HG03039 (cell line): ENCODE measurements at regions not wholly inside any gene's neighbourhood (a gene's known extent, or its start where the extent isn't known, plus 50 kb on each side); places are given as distances from the start of the nearest gene placed in this dataset.

Experiments used
- ATAC-seq: cut with Tn5 transposase; IDR thresholded peaks from one replicate; pipeline ENCODE4 v1.9.1; 2021; ENCODE audit warnings: mild to moderate bottlenecking, moderate library complexity; ENCODE audit not compliant: unreplicated experiment

DNA sequence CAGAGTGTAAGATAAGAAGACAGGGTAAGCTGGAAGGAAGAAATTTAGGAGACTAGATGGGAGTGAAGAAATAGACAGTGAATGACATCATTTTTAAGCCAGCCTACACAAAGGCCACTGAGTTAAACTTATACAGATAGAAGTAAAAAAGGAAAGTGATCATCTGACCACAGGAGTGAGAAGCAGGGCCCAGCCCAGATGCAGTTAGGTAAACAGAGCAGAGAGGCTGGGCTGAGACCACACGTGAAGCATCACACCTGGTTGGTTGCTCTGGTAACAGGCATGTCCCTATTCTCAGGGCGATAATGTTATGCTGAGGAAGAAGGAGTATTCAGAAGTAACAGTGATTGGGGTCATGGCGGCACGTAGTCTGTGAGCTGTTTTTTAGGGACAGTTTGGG is 1079.4 kb downstream of the AACS start:
- ATAC-seq, result no peak

DNA sequence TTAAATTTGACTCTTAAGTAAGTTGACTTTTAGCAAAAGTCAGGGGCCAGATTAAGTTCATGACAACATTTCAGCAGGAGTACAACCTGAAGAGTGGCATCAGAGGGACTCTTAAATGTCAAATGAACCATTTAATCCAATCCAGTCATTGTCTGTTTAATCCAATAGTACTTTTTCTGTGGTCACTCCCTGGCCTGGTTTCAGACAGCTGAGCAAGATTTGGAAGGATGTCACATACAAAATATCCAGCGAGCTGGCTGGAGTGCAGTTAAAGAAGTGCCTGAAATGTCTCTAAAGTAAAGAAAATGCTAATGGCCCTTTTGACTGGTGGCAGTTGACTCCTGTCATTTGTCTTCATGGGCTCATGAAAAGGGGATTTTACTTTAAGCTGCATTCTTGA is 1082.1 kb downstream of the AACS start:
- no peak for ATAC-seq

DNA sequence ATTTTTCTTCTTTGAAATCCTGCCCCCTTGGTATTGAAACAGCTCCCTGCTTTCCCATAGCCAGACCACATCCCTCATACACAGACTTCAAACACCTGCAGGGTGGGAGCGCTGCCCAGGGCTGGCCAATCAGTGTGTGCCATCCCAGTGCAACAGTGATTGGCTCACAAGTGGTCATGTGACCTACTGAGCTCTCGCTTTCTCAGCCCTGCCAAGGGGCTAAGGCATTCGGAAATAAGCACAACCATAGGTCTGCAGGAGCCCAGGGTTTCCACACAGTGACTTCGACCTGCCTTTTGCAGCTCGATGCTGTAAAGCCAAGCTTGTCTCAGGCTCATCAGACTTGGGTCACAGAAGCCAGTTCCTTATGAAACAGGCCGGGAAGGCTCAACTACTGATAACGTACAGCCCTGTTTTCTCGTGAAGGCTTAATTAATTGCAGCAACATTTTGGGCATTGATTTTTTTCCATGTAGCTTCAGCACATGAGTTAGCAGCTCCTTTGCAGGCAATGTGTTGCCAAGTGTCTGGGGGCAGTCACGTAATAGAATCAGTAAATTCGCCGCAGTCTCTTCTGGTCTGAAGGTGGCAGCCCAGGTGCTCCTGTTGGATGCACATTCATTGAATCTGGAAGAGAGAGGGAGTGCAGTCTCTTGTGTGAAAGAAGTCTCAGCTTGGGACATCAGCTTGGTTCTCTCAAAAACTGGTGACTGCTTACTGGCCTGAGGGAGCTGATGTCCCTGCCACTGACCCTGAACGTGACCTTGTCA is 1091.8 kb downstream of the AACS start:
- no peak for ATAC-seq

DNA sequence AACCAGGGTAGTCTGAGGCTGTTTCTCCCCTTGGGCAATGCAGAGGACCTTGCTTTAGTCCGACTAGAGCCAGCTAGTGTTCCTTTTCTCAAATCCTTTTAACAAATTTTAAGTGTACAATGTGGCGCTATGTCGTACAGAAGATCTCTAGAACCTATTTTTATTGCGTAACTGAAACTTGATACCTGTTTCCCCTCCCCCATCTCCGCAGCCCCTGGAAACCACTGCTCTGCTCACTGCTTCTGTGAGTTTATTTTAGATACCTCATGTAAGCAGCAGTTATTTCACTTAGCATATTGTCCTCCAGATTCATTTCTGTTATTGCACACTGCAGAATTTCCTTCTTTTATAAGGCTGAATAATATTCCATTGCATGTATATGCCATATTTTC is 1092.3 kb downstream of the AACS start:
- no peak for ATAC-seq

DNA sequence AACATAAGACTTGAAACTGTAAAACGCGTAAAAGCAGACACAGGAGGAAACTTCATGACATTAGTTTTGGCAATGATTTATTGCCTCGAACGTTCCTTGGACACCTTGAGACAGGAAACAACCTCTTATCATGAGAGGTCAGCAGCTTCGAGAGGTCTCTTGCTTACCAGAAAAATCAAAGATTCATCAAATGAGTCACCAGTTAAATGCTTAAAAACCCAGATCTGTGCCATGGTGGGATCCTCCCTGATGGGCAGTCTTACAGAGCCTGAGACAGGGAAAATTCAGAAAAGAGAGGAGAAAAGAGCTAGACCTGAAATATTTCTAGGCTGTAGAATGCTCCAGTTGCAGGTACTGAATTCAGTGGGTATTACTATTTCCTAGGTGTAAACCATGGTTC is 1093.9 kb downstream of the AACS start:
- no peak for ATAC-seq

DNA sequence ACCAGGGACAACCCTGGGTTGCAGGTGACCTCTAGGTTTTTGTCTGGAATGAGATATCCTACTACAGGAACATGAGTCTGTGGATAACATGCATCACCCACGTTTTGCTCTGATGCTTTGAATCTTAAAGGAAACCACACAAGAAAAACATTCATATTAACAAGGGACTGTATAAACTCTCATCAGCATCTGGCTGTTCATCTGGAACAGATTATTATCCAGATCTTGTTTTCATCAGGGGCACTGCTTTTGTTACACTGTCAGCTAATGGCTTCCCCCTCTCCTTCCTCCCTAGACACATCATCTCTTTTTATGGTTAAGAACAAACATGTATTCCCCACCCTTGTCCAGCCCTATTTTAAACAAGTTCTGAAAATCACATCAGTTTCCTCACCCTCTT is 1095.7 kb downstream of the AACS start:
- ATAC-seq, result no peak

DNA sequence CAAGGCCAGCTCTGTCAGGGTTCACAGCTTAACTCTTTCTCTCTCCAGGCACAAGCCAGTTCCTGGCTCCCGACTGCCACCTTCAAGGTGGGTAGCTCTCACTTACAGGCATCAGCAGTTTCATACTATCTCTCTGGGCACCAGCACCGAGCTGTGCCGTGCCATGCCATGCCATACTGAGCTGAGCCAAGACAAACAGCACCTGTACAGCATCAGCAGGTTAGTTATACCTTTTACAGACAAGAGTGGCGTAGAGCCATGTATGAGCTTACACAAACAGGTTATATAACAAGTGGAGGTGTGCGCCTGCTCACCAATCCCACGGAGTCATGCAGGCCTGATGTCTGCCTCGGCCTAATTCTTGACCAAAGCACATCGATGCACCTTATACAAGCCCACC is 1098.7 kb downstream of the AACS start:
- ATAC-seq, result no peak

DNA sequence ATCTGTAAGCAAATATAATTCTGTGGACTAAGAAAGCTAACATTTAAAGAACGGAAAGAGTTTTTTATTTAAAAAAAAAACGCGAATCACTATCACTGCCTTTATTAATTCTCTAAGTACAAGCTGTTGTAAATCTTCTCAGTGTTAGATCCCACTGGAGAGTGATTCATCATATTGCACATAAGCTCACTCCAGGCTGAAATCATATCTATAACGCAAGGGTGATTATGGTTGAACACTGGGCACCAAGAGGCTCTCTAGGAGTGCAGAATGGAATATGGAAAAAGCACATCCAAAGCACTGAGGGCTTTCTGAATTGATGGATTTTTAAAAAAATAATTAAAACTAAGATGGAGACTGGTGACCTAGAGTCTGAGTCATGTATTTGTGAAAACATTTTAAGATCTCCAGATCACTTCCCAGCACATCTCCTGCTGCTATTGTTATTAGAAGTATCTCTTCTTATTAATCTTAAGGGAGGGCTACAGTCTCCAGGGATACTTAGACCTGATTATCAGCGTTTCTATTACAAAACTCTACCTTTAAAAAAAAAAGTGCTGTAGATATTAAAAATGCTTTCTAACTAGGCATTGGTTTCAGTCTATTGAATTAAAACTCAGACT is 1106.8 kb downstream of the AACS start:
- no peak for ATAC-seq

DNA sequence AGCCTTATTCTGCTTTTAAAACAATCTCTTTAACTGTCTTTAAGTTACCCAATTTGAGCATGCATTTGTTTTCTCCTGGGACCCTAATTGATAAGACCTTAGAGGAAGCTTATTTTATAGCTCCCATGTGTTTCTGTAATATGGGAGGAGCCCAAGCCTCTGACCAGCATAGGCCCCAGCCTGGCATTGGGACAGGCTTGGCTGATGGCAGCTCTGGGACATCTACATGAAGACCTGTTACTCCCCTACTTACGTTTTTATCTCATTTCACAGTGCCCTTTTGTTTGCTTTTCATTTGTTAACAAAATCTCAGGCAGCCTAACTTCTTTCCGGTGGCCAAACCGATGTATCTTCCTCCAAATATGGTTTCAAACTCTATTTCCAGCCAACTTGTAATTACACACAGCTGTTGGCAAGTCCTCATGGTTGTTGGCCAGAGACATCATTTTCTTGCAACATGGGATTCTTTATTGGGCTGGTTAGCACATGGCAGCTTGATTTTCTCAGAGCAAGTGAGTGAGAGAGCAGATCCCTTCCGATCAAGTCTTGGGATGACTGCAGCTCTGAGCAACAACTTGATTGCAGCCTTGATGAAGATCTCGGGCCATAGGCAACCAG is 1117.5 kb downstream of the AACS start:
- ATAC-seq, result no peak

DNA sequence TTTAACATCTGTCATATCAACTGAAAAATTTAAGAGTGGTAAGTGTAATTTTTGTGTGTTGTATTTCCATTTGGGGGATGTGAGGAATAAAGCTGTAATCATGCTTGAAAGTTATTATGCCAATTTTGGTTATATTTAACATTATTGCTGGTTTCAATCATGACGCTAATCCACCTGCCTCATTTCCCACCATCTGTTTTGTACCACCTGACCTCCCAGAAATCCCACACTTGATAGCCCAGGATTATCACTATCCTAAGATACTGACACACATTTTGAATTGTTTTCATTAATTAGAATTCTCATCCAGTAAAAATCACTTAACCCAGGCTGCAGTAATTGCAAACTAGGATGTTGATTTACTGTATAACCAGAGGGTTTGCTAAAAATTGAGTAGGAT is 1119.8 kb downstream of the AACS start:
- ATAC-seq, result no peak

DNA sequence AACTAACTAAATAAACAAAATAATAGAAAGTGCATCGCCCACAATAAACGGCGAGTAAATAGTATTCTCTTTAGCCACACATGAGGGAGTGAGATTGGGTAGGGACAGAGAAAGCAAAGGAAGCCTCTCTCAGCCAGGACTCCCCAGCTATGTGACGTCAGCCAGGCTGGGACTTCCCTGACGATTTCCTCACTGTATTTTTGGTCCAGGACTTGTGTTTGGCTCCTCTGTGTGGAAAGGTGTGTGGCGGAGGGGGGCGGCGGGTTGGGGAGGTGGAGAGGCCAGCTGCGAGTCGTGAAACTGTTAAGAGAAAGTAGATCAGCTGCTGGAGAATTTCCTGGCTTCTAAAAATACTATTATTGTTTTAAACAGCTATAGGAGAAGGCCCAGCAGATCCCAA is 1124.6 kb downstream of the AACS start:
- ATAC-seq, result no peak

DNA sequence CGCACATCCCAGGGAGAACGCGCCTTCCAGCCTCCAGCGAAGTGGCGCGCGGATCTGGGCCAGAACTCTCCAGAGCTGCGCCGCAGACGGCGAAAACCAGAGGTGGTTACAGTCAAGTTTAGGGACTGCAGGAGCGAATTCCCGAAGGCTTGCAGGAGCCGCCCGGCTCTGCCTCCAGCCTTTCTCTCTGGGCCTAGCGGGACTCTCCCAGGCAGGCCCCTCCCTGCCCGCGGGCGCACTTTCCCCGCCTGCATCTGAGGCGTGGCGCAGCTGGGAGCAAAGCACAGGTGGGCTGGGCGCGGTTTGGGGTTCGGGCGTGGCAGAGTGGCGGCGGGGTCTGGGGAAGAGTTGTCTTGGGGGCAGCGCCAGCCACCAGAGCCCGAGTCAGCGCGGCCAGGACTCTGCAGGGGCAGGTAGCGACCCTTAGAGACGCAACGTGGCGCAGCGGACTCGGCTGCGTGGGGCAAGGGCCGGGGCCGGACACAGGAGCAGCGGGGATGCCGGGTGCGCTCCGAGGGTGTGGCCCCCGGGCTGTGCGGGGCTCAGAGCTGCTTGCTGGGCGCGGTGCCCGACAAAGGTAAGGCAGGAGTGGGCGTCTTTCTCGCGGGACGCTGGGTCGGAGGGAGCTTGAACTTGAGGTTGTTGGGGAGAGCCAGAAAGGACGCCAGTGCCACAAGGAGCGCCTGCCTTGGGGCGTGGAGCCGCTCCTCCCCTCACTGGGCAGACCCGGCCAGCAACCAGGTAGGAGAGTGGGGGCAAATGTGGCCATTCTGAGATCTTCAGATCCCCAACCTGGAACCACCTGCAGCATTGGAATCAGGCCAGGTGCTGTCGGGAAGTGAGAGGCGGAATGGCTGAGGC is 1126.0 kb downstream of the AACS start:
- no peak for ATAC-seq

DNA sequence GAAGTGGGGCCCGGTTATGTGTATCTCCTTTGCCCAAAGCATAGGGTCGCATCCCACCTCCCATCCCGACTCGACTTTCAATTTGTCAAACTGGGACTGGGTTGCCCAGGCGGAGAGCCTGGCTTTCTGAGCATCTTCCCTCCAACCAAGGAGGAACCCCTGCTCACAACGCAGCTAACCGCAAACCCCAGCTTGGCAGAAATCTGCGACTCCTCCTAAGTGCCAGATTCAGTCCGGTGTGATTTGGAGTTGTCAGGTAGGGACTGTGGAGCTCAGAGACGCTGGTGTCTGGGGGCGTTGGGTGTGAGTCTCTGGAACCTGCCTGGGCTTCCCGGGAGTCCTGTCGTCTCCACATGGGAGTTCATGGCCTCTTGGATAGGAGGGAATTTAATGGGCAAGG is 1126.7 kb downstream of the AACS start:
- no peak for ATAC-seq

DNA sequence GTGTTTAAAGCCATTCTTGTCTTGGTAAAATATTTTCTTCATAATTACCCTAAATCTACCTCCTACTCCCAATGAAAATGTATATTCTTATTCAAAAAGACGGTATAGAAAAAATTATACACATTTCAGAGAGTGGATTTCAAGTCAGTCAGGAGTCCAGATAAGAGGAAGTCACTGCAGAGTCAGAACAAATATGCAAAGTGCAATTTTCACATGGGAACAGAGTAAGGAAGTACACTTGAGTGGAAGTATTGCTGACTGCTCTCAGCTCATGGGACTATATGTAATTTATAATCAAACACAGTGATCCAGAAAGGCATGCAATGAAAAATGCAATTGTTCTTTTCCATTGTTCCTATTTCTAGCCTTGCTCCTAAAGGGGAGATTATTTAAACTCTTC is 1128.0 kb downstream of the AACS start:
- no peak for ATAC-seq

DNA sequence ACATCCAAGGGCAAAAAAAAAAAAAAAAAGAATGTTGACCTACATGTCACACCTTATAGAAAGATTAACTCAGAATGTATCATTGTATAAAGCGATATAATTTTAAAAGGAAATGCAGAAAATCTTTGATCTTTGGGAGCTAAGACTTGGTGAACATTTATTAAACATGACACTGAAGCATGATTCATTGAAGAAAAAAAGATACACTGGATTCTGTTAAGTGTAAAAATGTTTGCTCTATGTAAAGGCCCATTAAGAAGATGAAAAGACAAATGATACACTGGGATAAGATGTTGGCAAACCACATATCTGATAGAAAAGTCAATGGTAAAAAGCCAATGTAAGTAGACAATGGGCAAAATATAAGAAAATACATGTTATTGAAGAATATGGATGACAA is 1131.0 kb downstream of the AACS start:
- ATAC-seq, result no peak

DNA sequence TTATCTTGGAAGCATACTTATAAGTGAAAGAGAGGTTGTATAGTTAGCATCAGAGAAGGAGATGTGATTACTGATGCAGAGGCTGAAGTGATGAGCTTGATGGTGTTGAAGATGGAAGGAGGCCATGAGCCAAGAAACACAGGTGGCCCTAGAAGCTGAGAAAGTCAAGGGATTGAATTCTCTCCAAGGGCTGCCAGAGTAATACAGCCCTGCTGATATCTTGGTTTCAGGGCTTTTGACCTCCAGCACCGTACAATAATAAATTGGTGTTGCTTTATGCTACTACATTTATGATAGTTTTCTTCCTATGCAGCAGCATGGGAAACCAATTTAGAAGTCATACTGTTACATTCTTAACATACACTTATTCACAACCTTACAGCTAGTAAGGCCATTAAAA is 1133.3 kb downstream of the AACS start:
- ATAC-seq, result no peak

DNA sequence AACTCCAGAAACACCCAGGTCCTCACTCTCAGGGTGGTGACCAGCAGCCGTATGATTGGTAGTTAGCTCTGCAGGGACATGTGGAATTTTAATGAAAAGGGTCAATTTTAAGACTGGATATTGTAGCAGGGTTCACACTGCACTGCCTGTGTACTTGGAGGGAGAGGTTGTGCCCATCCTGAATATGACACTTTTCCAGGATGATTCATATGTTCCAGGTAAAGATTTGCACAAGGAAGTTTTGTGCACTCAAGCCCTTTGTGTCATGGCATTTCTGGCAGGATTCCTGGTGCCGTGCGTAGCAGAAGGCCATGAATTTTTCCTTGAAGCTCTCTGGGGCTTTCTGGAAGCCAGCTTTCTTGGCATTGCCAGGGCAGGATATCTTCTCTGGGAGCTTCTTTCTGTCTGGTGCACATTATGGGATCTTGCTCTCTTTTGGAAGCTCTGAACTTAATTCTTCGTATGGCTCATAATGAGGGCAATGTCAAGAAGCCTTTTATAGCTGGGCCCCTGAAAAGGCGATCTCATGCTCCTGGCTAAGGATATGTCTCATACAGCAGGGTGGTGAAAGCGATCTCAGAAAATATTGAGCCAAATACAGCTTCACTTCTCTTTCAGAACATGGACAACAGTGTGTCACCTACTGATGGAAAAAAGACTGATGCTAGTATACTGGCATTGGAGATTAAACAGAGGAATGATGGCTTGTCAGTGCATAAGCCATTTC is 1133.9 kb downstream of the AACS start:
- no peak for ATAC-seq

DNA sequence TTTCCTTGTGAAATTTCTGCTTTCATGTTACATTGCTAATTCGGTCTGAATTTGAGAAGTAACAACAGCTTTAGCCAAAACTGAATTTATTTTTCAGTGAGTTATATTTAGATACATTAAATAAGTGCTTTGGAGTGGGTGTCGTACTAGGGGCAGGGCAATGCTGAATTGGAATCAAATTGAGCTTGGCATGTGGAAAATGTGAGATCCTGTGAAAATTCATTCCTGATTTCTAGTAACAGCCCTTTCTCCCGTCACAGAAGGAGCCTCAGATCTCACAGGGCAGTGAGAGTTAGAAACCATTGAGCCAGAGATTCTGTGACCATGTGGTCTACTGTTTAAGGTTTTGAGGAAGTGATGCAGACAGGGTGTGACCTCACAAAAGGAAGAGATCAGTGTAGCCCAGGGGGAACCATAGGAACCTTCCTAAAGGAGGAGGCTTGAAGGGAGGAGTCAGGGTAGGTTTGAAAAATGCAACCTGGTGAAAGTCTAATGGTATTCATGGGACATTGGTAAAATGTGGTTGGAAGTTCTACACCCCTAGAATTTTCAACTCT is 1136.8 kb downstream of the AACS start:
- ATAC-seq, result no peak

DNA sequence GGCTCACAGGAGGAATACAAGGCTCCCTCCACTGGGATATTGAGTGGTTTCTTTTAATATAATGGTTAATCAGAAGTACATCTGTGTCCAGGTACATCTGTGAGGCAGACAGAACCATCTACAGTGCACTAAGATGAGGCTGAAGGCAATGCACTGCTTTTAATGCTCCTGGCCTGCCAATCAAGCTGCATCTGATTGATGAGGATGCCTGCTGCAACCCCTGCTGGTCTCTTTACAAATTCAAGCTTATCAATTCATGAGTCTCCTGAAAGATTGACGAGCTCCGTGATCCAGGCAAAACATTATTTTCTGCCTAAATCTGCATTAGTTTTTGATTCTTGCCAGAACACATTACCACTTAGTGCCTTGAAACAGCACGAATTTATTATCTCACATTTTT is 1139.1 kb downstream of the AACS start:
- no peak for ATAC-seq

DNA sequence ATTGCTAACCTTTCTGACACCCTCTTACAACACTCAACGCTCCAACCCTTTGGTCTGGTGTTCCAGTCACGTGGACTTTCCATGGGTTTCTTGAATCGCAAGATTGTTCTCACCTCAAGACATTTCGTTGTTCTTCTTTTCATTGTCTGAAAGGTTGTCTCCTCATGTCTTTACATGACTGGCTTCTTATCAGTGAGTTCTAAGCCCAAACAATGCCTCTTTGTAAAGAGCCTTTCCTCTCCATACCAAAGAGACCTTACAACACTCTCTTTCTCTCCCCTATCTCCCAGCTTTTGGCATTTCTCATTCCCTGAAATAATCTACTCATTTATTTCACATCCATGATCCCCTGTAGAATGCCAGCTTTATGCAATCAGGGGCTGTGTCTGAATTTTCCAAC is 1144.8 kb downstream of the AACS start:
- ATAC-seq, result no peak

DNA sequence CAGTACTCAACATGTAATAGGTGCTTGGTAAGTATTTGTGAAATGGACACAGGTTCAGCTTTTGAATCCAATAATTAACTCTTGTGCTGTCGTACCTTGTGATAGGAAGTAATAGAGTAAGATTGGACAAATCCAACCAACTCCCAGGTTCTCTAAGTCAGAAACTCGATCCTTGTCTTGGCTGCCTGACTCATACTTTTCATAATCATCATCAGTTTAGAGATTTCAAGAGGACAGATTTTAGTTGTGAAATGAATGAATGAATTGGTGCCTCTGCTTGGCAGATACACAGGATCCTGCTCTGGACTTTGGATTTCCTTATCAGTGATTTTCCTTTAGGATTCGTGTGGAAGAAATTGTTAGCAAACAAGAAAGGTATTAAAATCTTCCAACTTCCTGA is 1145.2 kb downstream of the AACS start:
- no peak for ATAC-seq
